Ishikawa (cell line): ENCODE measurements at regions not wholly inside any gene's neighbourhood (a gene's known extent, or its start where the extent isn't known, plus 50 kb on each side); places are given as distances from the start of the nearest gene placed in this dataset.

Source experiments
- CEBPB ChIP-seq: IDR thresholded peaks from 2 replicates; pipeline ENCODE4 v1.6.1; 2012
- CREB1 ChIP-seq: IDR thresholded peaks from 2 replicates; pipeline ENCODE4 v1.6.1; 2012; ENCODE audit warnings: low read depth
- EGR1 ChIP-seq: IDR thresholded peaks from 2 replicates; pipeline ENCODE4 v1.6.1; 2012
- EP300 ChIP-seq: IDR thresholded peaks from 2 replicates; pipeline ENCODE4 v1.6.1; 2012; ENCODE audit warnings: borderline replicate concordance
- FOXM1 ChIP-seq: IDR thresholded peaks from 2 replicates; pipeline ENCODE4 v1.6.1; 2012; ENCODE audit warnings: low read depth, borderline replicate concordance
- MAX ChIP-seq: IDR thresholded peaks from 2 replicates; pipeline ENCODE4 v1.6.1; 2012
- NFIC ChIP-seq: IDR thresholded peaks from 2 replicates; pipeline ENCODE4 v1.6.1; 2012
- RAD21 ChIP-seq: IDR thresholded peaks from 2 replicates; pipeline ENCODE4 v1.6.1; 2012; ENCODE audit warnings: low read depth
- REST ChIP-seq: IDR thresholded peaks from 2 replicates; pipeline ENCODE4 v1.6.1; 2012; ENCODE audit warnings: low read depth, mild to moderate bottlenecking
- TAF1 ChIP-seq: IDR thresholded peaks from 2 replicates; pipeline ENCODE4 v1.6.1; 2012; ENCODE audit warnings: low read depth, mild to moderate bottlenecking
- TCF12 ChIP-seq: IDR thresholded peaks from 2 replicates; pipeline ENCODE4 v1.6.1; 2012; ENCODE audit warnings: low read depth
- TEAD4 ChIP-seq: IDR thresholded peaks from 2 replicates; pipeline ENCODE4 v1.6.1; 2012
- USF1 ChIP-seq: IDR thresholded peaks from 2 replicates; pipeline ENCODE4 v1.6.1; 2012
- YY1 ChIP-seq: IDR thresholded peaks from 2 replicates; pipeline ENCODE4 v1.6.1; 2012; ENCODE audit warnings: low read depth
- ZBTB7A ChIP-seq: IDR thresholded peaks from 2 replicates; pipeline ENCODE4 v1.6.1; 2012; ENCODE audit warnings: low read depth

- TF ChIP-seq EP300 (peak; percentile 80), NFIC (peak; percentile 48), FOXM1 (peak; percentile 47; the same call in 1 of the 2 replicates), MAX (0 out of 2 replicates have a peak, but pooled peaks have one; percentile 29), TEAD4 (peak; percentile 39; the same call in 1 of the 2 replicates), YY1 (0 out of 2 replicates have a peak, but pooled peaks have one; percentile 19), TCF12 (peak; percentile 59)
Observed at GRCh38 chr2:94577160-94577559, 294.1 kb upstream of the TEKT4 start.

- TF ChIP-seq MAX = peak; percentile 80
Observed at GRCh38 chr2:94583081-94583723, 288.0 kb upstream of the TEKT4 start.

GRCh38 chr2:94586032-94586982 is 284.9 kb upstream of the TEKT4 start:
- peak; percentile 73 for TF ChIP-seq RAD21

GRCh38 chr2:94602466-94602865 is 268.8 kb upstream of the TEKT4 start:
- TF ChIP-seq MAX (no peak), FOXM1 (no peak), YY1 (no peak), CEBPB (no peak), TEAD4 (no peak), EGR1 (no peak), ZBTB7A (no peak), REST (no peak), TAF1 (no peak), TCF12 (no peak), CREB1 (no peak), USF1 (no peak), NFIC (no peak), RAD21 (no peak), EP300 (no peak)

GRCh38 chr2:94622113-94622618 is 249.1 kb upstream of the TEKT4 start:
- TF ChIP-seq TCF12 = no peak
- no peak for TF ChIP-seq EP300
- TF ChIP-seq USF1 = no peak
- TF ChIP-seq RAD21 = no peak
- no peak for TF ChIP-seq CREB1
- no peak for TF ChIP-seq ZBTB7A
- no peak for TF ChIP-seq FOXM1
- no peak for TF ChIP-seq NFIC
- no peak for TF ChIP-seq YY1
- TF ChIP-seq CEBPB = no peak
- TF ChIP-seq TEAD4 = no peak
- TF ChIP-seq TAF1 = no peak
- TF ChIP-seq EGR1 = no peak
- TF ChIP-seq REST = no peak
- no peak for TF ChIP-seq MAX
